Epidermal melanocyte (primary cell): ENCODE measurements at regions not wholly inside any gene's neighbourhood (a gene's known extent, or its start where the extent isn't known, plus 50 kb on each side); places are given as distances from the start of the nearest gene placed in this dataset.
"Not testable (repeated sequence)": the region's sequence is repeated elsewhere in the genome, so short reads cannot be mapped to it uniquely, and the experiment has no call there.

Source experiments
- DNase-seq: peaks from one replicate; pipeline ENCODE4 v3.0.0; 2011; ENCODE audit warnings: low spot score; ENCODE audit not compliant: insufficient read length

DNA sequence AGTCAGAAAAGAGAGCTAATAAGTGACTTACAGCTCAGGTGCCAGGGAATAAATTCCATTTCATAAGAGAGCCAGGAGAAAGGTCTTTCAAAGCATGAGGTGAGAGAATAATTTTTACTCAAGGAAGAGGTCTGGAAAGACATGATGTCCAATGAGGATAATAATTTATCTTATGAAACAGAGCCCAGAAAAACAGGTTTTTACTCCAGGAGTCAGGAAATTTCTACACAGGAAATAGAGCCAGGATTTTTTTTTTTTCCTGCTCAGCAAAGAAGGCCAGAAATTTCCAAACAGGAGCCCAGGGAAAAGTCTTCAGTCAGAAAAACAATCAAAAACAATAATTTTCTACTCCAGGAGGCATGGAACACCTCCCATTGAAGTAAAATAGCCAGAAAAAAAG, 1185.7 kb upstream of the TSPY4 start:
- no peak for DNase-seq

DNA sequence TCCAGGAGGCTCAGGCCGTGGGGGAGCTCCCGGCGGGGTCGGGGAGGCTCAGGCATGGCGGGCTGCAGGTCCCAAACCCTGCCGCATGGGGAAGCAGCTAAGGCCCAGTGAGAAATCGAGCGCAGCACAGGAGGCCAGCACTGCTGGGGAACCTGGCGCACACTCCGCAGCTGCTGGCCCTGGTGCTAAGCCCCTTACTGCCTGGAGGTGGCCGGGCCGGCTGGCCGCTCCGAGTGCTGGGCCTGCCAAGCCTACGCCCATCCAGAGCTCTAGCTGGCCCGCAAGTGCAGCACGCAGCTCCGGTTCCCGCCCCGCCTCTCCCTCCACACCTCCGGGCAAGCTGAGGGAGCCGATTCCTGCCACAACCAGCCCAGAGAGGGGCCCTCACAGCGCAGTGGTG, 1208.7 kb upstream of the TSPY4 start:
- DNase-seq: no peak

DNA sequence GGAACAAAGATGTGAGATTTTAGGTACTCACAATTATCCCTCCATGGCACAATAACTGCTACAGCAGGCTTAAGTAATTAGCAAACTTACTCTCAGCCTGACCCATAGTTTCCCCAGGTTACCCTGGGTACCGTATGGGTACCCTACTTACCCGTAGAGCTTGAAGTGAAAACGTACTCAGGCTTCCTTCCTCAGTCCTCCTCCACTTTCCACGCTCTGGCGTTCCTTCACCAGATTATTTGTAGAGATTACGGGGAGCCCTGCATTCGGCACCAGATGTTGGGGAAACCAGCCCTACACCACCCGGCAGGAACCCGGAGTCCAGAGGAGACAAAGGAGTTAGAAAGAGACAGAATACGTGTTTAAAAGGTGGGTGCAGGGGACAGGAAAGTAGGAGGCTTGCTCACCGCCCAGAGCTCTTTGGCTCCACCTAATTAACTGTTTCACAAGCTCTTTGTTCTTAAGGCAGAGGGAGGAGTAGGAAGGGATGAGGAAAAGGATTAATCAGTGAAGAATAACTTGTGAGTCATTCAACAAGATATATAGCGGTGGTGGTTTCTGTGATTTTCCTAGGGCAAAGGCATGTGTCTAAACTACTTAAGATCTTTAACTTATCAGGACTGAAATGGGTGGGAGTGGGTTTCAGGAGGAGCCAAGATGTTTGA, 1211.2 kb upstream of the TSPY4 start:
- no peak for DNase-seq

DNA sequence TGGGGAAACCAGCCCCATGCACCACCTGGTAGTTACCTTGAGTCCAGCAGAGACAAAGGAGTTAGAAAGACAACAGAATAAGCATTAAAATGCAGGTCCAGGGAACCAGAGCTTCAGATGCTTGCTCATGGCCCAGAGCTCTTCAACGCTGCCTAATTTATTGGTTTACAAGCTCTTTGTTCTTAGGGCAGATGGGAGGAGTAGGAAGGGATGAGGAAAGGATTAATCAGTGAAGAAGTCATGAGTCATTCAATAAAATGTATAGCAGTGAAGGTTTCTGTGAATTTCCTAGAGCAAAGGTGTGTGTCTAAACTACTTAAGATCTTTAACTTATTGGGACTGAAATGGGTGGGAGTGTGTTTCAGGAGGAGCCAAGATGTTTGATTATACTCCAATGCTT, 1210.3 kb upstream of the AMELY start:
- no peak for DNase-seq

DNA sequence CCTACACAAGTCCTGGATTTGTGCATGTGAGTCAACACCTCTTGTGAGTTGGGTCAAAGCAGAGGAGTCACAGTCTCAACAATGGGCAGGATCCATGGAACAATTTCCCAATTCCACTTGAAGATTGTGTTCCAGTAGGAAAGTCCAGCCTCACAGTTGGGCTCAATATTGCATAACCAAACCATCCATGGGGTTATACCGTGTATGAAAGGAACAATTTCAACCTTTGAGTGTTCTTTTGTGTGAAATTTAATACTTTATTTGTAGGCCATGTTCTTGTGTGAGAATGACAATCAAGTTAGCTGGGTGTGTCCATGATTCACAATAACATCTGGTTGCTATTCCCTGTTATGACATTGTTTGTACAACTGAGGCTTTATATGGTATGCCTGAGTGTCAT, 1182.9 kb upstream of the AMELY start:
- no peak for DNase-seq

DNA sequence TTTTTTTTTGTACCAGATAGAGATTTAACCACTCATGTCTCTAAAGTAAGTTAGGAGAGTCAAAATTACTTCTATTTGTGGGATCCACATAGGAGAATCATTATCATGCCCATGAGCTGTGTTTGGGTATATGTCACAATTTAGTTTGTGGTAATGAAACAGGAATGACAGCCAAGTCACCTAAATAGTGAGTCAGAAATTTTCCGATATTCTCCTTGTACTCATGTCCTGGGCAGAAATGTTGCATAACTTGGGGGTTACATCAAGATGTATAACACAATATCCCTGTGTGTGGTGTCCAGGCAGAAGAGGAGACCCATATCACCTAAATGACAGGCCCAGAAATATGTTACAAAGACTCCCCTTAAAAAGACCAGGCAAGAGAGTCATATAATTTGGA, 1181.4 kb upstream of the AMELY start:
- no peak for DNase-seq

DNA sequence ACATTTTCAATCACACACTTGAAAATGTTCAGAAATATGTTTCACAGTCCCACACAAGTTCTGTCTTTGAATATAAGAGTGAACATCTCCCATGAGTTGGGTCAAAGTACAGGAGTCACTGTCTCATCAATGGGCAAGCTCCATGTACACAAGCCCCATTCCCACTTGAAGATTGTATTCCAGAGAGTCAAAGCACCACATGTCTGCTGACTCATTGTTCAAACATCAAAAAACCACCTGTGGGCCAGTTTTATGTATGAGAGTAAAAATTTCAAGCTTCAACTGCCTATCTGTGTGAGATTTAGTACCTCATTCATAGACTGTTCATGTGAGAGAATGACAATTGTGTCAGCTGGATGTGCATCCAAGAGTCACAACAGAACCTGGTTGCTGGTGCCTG, 1174.4 kb upstream of the AMELY start:
- DNase-seq: no peak

DNA sequence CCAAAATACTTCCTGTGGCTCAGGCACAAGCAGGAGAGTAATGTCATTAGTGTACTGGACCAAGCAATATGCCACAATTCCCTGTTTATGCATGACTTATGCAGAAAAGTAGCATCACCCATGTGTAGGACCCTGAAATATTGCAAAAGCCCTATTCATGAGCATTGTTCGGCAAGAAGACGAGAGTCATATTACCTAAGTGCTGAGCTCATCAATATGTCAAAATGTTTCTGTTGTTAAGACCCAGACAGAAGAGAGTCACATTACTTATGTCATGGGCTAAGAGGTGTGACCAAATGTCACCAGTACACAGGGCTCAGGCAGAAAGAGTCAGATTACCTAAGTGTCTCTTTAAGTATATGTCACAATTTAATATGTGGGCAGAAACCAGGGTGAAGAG, 1172.6 kb upstream of the AMELY start:
- DNase-seq: no peak

DNA sequence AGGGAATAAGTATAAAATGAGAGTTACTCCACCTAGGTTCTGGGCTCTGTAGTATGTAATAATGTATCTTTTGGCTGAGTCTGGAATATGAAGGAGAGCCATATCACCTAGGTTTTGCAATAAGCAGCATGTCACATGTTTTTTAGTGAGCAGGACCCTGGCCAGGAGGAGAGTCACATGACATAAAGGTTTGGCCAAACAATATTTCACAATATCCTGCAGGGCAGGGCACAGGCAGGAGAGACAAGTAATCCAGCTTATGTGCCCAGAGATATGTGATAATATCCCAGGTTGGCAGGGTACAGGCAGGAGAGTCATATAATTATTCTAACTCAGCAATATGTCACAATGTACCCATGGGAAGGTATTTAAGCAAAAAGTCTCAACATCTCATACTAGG, 1169.6 kb upstream of the AMELY start:
- DNase-seq: no peak

DNA sequence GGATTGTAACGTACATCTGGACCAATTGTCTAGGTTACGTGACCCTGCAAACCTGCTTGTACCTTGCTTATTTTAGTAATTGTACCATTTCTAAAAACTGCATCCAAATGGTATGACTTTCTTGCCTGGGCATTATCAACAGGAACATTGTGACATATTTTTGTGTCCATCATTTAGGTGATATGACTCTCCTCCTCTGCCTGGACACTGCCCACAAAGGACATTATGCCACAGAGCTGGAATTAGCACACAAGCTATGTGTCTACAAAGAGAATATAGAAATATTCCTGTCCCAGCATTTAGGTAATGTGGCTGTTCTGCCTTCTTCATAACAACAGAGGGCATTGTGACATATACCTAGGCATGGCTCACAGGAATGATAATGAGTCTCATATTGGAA, 1153.7 kb upstream of the AMELY start:
- DNase-seq: no peak

DNA sequence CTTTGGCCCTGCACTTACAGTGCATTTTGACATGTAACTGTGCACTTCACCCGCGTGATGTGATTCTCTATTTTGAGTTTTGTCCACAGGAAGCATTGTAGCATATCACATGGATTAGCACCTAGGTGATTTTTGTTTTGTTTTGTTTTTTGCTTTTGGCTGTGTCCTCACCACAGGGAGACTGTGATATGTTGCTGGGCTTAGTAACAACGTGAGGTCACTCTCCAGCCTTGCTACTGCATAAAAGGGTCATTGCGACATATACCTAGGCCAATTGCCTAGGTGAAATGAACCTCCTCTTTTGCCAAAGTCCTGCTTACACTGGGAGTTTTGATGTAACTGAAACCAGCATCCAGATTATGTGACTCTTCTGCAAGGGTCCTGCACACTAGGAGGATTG, 1152.9 kb upstream of the AMELY start:
- no peak for DNase-seq

DNA sequence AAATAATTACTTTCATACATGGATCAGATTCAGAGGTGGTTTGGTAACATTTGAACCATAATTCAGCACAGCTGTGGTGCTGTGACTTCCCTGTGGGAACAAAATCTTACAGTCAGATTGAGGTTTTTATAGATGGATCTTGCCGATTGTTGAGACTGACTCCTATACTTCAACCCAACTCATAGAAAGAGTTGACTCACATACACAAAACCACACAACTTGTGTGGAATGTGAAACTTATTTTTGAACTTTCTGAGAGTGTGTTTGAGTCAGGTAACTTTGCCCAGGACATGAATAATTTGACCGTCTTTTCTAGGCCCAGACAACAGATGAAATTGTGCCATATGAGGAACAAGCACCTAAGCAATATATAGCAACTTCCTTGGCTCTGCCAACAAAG, 1152.4 kb upstream of the AMELY start:
- DNase-seq: no peak

DNA sequence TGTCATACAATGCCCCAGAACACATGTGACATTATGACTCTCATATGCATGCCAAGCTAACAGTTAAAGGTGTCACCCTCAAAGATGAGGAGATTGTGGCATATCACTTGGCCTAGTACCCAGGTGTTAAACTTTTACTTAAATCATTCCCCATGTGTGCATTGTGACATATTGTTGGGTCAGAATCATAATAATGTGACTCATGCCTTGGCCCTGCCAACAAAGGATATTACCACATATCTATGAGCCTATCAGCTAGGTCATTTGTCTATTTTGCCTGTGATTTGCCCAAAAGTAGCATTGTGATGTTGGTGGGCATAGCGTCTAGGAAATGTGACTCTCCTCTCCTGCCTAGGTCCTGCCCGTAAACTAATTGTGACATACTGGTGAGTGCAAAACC, 1147.1 kb upstream of the AMELY start:
- no peak for DNase-seq

DNA sequence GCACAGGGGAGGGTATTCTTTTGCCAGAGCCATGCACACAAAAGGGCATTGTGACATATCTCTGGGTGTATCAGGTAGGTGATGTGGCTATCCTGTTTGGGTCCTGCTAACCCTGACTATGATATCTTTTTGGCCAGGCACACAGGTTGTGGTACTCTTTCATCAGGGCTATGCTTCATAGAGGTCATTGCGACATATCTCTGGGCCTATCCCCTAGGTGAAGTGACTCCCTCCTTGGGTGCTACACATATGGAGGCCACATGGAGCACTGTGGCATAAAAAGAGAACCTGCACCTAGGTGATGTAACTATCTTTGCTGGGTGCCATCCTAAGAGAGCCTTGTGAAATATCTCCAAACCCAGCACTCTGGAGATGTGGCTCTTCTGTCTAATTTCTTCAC, 1139.8 kb upstream of the AMELY start:
- DNase-seq: no peak

DNA sequence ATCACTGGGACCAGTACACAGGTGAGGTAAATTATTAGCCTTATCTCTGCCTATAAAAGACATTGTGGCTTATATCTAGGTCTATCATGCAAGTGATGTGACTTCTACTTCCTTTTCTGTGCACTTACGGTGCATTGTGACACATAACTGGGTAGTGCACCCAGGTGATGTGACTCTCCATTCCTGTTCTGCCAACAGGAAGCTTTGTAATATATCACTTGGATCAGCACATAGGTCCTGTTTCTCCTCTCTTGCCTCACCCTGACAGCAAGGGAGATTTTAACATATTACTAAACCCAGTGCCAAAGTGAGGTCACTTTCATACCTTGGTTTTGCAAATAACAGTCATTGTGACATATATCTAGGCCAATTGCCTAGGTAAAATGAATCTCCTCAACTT, 1129.7 kb upstream of the AMELY start:
- DNase-seq: no peak

DNA sequence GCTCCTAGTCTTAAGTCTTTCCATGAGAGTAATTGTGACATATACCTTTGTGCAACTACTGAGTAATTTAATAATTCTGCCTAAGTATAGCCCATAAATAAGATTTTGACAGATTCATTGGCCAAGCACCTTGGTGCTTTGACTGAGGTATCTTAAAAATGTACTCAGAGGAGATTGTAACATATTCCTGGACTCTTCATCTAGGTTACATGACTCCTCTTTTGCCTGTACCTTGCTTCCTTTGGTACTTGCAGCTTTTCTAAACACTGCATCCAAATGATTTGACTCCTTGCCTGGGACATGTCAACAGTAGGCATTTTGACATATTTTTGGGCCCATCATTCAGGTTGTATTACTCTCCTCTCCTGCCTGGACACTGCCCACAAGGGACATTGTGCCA, 1125.0 kb upstream of the AMELY start:
- DNase-seq: no peak

DNA sequence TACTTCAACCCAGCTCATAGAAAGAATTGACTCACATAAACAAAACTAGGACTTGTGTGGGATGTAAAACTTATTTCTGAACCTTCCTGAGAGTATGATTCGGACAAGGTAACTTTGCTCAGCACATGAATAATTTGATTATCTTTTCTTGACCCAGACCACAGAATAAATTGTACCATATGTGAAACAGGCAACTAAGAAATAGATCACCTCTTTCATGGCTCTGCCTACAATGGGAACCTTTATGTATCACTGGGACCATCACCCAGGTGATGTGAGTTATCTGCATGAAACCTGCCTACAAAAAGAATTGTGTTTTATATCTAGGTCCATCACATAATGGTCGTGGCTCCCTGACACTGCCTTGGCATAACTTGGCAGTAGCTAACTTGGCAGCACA, 1124.1 kb upstream of the AMELY start:
- no peak for DNase-seq

DNA sequence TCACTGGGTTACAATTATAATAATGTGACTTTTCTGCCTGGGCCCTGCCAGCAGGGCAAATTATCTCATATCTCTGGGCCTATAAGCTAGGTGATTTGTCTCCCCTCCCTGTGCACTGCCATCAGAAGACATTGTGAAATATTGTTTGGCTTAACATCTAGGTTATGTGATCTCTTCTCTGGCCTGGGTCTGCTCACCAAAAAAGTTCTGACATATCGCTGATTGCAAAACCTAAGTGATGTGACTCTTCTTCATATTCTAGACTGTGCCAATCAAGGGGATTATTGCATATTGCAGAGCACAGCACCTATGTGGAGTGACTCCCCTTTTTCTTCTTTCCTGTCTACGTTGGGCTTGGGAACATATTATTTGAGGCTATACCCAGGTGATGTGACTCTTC, 1123.1 kb upstream of the AMELY start:
- no peak for DNase-seq

DNA sequence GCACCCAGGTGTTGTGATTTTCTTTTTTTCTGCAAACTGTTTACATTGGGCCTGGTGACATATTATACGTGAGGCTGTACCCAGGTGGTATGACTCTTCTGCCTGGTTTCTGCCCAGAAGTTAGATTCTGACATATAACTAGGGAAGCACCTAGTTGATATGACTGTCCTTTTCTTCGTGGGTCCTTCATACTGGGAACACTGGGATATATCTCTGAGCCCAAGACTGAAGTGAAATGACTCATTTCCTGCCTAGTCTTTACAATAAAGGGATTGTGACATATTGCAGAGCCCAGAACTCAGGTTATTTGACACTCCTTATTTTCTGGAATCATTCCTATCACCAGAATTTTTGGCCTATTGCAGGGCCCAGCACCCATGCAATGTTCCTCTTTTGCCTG, 1121.6 kb upstream of the AMELY start:
- DNase-seq: no peak

DNA sequence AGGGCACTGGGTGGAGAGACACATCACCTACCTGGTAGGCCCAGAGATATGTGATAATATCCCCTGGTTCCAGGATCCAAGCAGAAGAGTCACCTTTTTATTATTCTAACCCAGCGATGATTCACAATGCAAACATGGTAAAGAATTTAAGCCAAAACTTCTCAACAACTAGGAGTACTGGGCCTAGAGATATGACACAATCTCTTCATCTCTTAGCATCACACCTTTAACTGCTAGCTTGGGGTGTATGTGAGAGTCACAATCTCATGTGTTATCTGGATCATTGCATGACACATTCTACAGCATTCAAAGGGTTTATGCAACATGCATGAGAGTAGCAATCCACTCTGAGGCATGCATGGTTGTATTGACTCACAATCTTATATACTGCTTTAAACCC, 1109.0 kb upstream of the AMELY start:
- DNase-seq: no peak

DNA sequence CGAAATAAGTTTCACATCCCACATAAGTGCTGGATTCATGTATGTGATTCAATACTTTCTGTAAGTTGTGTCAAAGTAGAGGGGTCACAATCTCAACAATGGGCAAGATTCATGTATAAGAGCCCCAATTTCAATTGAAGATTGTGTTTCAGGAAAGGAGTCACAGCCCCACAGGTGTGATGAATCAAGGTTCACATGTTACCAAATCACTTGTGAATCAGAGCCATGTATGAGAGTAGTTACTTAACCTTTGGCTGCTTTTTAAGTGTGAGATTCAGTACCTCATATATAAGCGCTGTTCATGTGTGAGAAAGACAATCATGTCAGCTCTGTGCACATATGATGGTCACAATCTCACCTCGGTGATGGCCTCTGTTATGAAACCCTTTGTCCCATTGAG, 1100.0 kb upstream of the AMELY start:
- DNase-seq: no peak

DNA sequence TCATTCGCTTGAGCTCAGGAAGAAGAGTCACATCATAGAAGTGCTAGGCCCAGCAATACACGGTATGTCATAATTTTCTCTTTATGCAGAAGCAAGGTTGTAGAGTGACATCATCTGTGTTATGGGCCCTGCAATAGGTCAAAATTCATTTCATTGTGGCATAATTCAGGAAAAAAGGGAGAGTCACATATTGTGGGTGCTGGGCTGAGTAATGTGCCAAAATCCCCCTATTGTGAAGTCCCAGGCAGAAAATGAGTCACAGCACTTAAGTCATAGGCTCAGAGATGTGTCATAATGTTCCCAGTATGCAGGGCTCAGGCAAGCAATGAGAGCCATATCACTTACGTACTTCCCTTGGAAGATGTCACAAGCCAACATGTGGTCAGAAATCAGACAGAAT, 1092.6 kb upstream of the AMELY start:
- DNase-seq: no peak

DNA sequence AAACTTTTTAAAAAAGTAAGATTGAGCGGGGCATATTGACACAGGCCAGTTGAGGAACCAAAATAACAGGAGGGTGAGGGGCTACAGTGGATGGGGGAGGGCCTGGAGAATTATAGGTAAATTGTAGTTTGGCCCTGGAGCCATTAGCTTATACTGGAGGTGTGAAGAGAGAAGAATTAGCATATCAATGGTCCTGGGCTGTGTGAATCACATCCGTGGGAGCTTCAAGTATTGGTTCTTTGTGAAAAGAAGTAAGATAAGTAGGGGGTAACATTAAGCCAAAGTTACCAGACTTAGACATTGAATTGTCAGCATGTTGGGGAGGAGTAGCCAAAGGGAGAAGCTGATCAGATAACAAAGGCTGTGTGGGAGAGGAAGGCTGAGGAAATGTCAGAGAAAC, 1085.2 kb upstream of the AMELY start:
- DNase-seq: no peak

DNA sequence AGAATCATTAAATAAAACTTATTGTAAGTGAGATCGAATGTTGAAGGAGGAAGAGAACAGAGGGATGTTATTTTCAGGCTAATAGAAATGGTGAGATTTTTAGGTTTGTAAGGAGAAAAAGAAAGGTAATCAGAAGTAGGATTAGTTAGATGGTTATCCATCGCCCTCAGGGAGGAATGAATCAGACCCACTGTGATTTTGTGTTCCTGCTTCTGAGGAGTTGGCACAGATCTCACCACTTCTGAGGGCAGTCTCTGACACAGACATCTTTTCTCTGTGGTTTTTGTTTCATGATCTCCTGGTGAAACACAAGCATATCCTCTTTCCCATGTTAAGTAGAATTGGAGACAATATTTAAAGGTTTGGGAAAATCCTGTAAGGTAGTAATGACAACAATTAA, 1083.2 kb upstream of the AMELY start:
- DNase-seq: not testable (repeated sequence)
